ENCODE measurements at regions not wholly inside any gene's neighbourhood (a gene's known extent, or its start where the extent isn't known, plus 50 kb on each side); places are given as distances from the start of the nearest gene placed in this dataset.

GRCh38 chr15:38187630-38188313 lies 64.9 kb upstream of the SPRED1 start:
- no peak for DNase-seq
- TF ChIP-seq, protein P1, sequence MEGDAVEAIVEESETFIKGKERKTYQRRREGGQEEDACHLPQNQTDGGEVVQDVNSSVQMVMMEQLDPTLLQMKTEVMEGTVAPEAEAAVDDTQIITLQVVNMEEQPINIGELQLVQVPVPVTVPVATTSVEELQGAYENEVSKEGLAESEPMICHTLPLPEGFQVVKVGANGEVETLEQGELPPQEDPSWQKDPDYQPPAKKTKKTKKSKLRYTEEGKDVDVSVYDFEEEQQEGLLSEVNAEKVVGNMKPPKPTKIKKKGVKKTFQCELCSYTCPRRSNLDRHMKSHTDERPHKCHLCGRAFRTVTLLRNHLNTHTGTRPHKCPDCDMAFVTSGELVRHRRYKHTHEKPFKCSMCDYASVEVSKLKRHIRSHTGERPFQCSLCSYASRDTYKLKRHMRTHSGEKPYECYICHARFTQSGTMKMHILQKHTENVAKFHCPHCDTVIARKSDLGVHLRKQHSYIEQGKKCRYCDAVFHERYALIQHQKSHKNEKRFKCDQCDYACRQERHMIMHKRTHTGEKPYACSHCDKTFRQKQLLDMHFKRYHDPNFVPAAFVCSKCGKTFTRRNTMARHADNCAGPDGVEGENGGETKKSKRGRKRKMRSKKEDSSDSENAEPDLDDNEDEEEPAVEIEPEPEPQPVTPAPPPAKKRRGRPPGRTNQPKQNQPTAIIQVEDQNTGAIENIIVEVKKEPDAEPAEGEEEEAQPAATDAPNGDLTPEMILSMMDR (IDR thresholded peaks at IDR 0.05; ENCODE audit: borderline replicate concordance) = no peak
- Histone ChIP-seq H3K27me3 (ENCODE audit: low read depth) (no peaks in the 10 kb centered on the region), H3K4me1 (no peaks in the 10 kb centered on the region), H3K27ac (replicated peaks) (no peak overlapping the region), H3K4me3 (no peak overlapping the region), H3K9me3 (replicated peaks) (no peaks in the 10 kb centered on the region), H3K36me3 (no peaks in the 10 kb centered on the region)
- intact Hi-C loops (cut with micrococcal nuclease) = no loop called here

GRCh38 chr15:38189671-38190295 lies 62.9 kb upstream of the SPRED1 start:
- H3K27me3 ChIP-seq (ENCODE audit: low read depth) = no peaks in the 10 kb centered on the region
- no peaks in the 10 kb centered on the region for H3K9me3 ChIP-seq (replicated peaks)
- no peak for DNase-seq
- H3K4me3 ChIP-seq = no peak overlapping the region
- TF ChIP-seq, protein P1 (IDR thresholded peaks at IDR 0.05; ENCODE audit: borderline replicate concordance) = no peak
- no peaks in the 10 kb centered on the region for H3K36me3 ChIP-seq
- H3K4me1 ChIP-seq = no peaks in the 10 kb centered on the region
- intact Hi-C loops (cut with micrococcal nuclease) = no loop called here
- no peak overlapping the region for H3K27ac ChIP-seq (replicated peaks)

GRCh38 chr15:38190501-38190900 lies 62.1 kb upstream of the SPRED1 start:
- intact Hi-C loops (cut with micrococcal nuclease) = no loop called here
- DNase-seq = no peak
- Histone ChIP-seq H3K27me3 (ENCODE audit: low read depth) (no peaks in the 10 kb centered on the region), H3K36me3 (no peaks in the 10 kb centered on the region), H3K4me3 (no peak overlapping the region), H3K9me3 (replicated peaks) (no peaks in the 10 kb centered on the region), H3K27ac (replicated peaks) (no peak overlapping the region), H3K4me1 (no peaks in the 10 kb centered on the region)
- TF ChIP-seq, protein P1 (IDR thresholded peaks at IDR 0.05; ENCODE audit: borderline replicate concordance) = no peak

GRCh38 chr15:38192496-38192895 lies 60.1 kb upstream of the SPRED1 start:
- intact Hi-C loops (cut with micrococcal nuclease) = no loop called here

GRCh38 chr15:38193496-38193895 lies 59.1 kb upstream of the SPRED1 start:
- Histone ChIP-seq H3K4me1 (no peaks in the 10 kb centered on the region), H3K9me3 (replicated peaks) (no peaks in the 10 kb centered on the region), H3K27ac (replicated peaks) (no peak overlapping the region), H3K4me3 (no peak overlapping the region), H3K27me3 (ENCODE audit: low read depth) (no peaks in the 10 kb centered on the region), H3K36me3 (no peaks in the 10 kb centered on the region)
- no peak for DNase-seq
- TF ChIP-seq, protein P1 (IDR thresholded peaks at IDR 0.05; ENCODE audit: borderline replicate concordance) = no peak
- intact Hi-C loops (cut with micrococcal nuclease) = no loop called here

More at GRCh38 chr15:38192496-38192895, 60.1 kb upstream of the SPRED1 start:
- Histone ChIP-seq H3K9me3 (replicated peaks) (no peaks in the 10 kb centered on the region), H3K36me3 (no peaks in the 10 kb centered on the region), H3K27me3 (ENCODE audit: low read depth) (no peaks in the 10 kb centered on the region), H3K27ac (replicated peaks) (no peak overlapping the region), H3K4me1 (no peaks in the 10 kb centered on the region), H3K4me3 (no peak overlapping the region)
- DNase-seq = no peak
- TF ChIP-seq, protein P1 (IDR thresholded peaks at IDR 0.05; ENCODE audit: borderline replicate concordance) = no peak
